DMS114 treated with DMSO at 0.1 percent for 48 hours (cell line): ENCODE measurements at regions not wholly inside any gene's neighbourhood (a gene's known extent, or its start where the extent isn't known, plus 50 kb on each side); places are given as distances from the start of the nearest gene placed in this dataset.
"Not testable (repeated sequence)": the region's sequence is repeated elsewhere in the genome, so short reads cannot be mapped to it uniquely, and the experiment has no call there.

Experiments
- DNase-seq: peaks from one replicate; lab custom pipeline; 2025; ENCODE audit not compliant: unreplicated experiment; lab: John Stamatoyannopoulos, UW

- no peak for DNase-seq
Measured at GRCh38 chr3:106071306-106071705, 202.5 kb upstream of the CBLB start.

DNA sequence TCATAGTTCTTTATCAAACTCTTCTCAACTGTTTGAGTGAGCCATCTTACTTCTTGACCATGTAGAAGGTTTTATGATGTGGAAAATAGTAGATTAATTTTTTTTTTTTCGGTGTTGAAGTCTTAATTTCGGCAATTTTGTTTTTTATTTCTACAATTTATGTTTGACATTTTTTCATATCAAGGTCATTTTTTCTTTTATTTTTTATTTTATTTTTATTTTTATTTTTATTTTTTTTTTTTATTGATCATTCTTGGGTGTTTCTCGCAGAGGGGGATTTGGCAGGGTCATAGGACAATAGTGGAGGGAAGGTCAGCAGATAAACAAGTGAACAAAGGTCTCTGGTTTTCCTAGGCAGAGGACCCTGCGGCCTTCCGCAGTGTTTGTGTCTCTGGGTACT lies 203.8 kb upstream of the CBLB start:
- DNase-seq = not testable (repeated sequence)

DNA sequence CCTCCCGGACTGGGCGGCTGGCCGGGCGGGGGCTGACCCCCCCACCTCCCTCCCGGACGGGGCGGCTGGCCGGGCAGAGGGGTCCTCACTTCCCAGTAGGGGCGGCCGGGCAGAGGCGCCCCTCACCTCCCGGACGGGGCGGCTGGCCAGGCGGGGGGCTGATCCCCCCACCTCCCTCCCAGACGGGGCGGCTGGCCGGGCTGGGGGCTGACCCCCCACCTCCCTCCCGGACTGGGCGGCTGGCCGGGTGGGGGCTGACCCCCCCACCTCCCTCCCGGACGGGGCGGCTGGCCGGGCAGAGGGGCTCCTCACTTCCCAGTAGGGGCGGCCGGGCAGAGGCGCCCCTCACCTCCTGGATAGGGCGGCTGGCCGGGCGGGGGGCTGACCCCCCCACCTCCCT lies 205.0 kb upstream of the CBLB start:
- not testable (repeated sequence) for DNase-seq

- DNase-seq = not testable (repeated sequence)
Measured at GRCh38 chr3:106075731-106076130, 206.9 kb upstream of the CBLB start.

DNA sequence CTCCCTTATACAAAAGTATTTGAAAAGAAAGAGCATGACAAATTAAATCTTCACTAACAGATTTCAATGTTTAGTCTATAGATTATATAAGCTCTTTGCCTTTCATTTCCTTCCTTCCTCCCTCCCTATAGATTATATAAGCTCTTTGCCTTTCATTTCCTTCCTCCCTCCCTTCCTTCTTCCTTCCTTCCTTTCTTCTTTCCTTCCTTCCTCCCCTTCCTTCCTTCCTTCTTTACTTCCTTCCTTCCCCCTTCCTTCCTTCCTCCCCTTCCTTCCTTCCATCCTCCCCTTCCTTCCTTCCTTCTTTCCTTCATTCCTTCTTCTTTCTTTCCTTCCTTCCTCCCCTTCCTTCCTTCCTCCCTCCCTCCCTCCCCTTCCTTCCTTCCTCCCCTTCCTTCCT lies 209.8 kb upstream of the CBLB start:
- DNase-seq = no peak

GRCh38 chr3:106082616-106083015 lies 213.8 kb upstream of the CBLB start:
- DNase-seq = no peak

DNA sequence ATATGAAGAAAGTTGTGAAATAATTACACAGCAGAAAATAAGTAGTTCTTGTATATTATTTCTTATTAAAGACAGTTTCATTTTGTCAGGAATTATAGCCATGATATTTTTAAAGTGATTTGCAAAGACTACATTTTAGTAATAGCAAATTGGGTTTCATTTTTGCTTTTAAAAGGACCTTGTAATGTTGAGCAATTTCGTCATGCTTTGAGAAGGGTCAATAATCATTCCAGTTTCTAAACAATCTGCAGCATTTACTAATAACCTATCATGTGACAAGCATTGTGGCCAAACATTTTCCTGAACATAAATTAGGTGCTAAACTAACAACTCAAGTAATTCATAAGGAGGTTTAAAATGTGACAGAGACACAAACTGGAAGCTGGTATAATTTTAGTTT lies 214.4 kb upstream of the CBLB start:
- no peak for DNase-seq

- DNase-seq = no peak
Measured at GRCh38 chr3:106083854-106084253, 215.0 kb upstream of the CBLB start.

- DNase-seq = no peak
Measured at GRCh38 chr3:106086038-106086437, 217.2 kb upstream of the CBLB start.

GRCh38 chr3:106086636-106087035 lies 217.8 kb upstream of the CBLB start:
- DNase-seq = no peak

- DNase-seq = no peak
Measured at GRCh38 chr3:106088304-106088703, 219.5 kb upstream of the CBLB start.

GRCh38 chr3:106088899-106089298 lies 220.1 kb upstream of the CBLB start:
- no peak for DNase-seq

GRCh38 chr3:106089806-106090205 lies 221.0 kb upstream of the CBLB start:
- no peak for DNase-seq

DNA sequence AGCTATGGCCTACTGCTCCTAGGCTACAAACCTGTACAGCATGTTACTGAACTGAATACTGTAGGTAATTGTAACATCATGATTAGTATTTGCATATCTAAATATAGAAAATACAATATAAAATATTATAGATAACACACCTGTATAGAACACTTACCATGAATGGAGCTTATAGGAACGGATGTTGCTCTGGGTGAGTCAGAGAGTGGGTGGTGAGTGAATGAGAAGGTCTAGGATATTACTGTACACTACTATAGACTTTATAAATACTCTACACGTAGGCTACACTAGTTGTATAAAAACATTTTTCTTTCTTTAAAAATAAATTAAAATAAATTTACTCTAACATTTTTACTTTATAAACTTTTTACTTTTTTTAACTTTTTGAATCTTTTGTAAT lies 224.0 kb upstream of the CBLB start:
- DNase-seq = no peak

DNA sequence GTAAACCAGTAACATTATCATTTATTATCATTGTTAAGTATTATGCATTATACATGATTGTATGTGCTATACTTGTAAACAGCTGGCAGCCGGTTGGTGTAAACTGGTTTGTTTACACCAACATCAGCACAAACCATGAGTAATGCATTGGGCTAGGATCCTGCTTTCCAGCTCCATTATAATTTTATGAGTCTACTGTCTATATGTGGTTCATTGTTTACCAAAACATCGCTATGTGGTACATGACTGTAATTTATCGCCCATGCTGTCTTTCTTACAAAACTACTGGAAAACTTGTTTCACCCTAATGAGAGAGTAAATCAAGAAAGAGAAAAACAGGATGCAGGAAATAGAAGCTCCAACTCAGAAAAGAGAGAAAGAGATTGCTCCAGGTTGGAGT lies 224.8 kb upstream of the CBLB start:
- no peak for DNase-seq

DNA sequence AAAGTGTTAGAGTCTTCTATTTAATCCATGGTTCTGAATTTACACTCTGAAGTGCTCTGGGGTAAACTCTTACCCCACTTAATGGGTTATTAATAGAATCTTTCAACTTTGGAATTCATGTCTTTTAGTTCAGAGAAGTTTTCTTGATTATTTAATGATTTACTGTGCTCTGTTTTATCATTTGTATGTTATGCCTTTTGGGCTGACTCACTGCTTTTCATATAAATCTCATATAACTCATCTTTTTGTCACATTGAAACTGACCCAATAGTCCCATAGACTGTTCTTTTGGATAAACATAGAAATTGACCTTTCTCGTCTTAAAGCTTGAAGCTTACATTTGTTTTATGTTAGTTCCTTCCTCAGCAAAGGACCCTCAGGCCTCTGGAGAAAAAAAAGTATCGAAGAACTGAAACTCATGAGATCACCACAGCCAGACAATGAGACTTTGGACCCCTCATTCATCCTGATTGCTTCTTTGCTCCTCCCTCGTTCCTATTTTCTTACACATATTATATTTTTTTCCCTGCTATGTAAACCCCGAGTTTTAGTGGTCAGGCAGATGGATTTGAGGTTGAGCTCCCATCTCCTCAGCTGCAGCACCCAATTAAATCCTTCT lies 229.1 kb upstream of the CBLB start:
- no peak for DNase-seq

- DNase-seq = no peak
Measured at GRCh38 chr3:106103383-106103782, 234.6 kb upstream of the CBLB start.

GRCh38 chr3:106104078-106104477 lies 235.3 kb upstream of the CBLB start:
- no peak for DNase-seq

DNA sequence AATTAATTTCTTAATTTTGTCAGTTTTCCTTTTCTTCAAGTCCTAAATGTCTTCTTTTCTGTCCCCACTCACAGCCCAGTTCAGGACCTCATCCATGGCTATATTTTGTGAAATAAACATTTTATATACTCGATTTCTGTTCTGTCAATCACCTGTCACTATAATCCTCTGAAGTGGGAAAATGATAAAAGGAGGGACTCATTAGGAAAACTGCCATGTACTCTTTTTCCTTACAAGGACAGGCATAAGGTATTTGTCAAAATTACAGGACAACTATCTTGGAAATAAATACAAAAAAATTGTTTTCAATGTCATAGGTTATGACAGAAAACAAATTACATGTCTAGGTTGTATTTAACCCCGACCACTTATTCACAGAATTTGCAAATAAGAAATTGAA lies 240.1 kb upstream of the CBLB start:
- DNase-seq = no peak

DNA sequence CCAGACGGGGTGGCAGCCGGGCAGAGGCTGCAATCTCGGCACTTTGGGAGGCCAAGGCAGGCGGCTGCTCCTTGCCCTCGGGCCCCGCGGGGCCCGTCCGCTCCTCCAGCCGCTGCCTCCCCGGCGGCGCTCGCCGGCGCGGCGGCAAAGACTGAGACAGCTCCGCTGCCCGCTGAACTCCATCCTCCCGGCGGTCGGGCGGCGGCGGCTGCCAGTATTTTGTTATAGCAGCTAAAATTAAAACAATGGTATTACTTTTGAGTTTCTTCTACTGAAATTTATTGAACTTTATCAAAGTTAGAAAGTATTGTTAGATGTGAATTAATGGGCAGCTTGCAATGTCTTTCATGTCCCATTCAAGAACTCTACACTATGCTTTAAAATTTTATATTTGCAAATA lies 243.7 kb upstream of the CBLB start:
- DNase-seq = not testable (repeated sequence)

DNA sequence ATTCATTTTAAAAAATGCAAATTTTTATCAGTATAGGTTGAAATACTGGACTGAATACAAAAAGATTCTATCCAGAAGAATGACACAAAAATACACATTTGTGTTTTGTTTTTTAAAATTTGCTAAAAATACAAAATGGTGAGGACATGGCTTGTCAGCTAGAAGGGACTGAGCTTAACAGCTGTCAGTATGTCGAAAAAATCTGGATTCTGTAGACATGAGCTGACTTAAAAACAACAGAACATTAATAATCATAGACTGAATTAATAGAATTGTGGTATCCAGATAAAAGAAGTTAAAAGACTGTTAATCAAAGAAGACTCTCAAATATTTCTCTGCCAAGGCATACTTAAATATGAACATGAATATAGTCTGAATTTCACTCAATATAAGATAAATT lies 244.9 kb upstream of the CBLB start:
- no peak for DNase-seq

- no peak for DNase-seq
Measured at GRCh38 chr3:106114220-106114619, 245.4 kb upstream of the CBLB start.

DNA sequence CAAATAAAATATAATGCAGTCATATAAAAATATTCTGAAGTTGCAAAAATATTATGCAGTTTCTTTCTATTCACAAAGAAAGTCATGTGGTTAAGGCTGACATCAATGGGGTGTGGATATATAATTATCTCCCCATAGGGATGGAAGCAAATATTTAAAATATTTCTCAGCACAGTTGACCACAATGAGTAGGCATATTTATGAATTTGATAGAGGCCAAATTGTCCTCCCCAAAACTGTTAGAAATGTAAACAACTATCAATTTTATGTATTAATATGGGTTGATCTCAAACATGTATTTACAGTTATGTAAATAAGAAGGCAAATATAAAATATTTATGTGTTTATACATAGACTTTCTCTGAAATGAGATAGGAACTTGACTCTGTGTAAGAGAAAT lies 246.0 kb upstream of the CBLB start:
- no peak for DNase-seq

DNA sequence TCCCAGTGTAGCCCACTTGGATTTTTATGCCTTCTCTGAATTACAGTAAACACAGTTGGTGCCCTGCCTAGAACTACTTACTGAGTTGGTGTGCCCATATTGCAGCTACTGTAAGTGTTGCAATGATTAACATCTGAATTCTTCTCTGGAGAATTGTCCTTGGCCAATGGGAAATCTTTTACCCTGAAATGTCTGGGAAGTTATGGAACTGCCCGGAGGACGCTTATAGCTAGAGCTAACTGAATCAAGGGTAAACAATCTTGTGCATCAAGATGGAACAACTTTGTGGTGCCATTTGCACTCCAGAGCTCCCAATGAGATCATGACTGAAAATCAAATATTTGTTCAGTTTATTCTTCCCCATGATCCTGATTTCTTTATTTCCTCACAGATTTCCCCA lies 246.7 kb upstream of the CBLB start:
- DNase-seq = no peak
